HK-2 (cell line): ENCODE measurements at regions not wholly inside any gene's neighbourhood (a gene's known extent, or its start where the extent isn't known, plus 50 kb on each side); places are given as distances from the start of the nearest gene placed in this dataset.

Experiments
- DNase-seq: peaks from one replicate; pipeline ENCODE4 v3.0.0-alpha.2; 2018; ENCODE audit not compliant: unreplicated experiment

GRCh38 chr5:5798041-5798440 lies 375.6 kb downstream of the ICE1 start:
- DNase-seq, result no peak

DNA sequence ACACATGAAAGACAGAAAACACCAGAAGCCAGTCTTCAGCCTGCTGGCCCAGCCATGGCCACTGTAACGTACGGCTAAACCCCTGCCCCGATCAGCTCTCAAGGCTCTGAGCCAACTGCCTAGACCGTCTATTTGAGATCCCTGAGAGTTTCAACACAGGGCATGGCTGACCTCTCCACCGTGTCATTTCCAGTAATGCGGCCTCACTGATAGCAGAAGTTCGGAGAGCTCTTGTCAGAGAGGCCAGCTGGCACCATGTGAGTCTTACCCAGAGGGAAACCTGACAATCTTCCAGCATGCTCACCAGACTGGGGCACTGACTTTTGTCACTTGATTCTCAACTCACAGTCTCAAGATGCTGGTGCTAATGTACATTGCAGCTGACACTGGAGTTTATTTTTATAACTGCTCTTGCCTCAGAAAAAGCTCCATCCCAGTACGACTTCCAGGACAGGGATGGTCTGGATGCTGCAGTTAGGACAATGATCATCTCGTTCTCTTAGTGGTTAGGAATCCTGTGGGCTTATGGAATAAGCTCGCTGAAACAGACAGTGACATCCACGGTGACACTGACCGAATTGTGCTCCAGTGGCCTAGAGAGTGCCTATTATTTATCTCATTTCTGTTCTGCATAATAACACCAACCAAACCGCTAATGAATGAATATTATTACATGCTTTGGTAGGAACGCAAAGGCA lies 372.7 kb downstream of the ICE1 start:
- DNase-seq, result no peak

DNA sequence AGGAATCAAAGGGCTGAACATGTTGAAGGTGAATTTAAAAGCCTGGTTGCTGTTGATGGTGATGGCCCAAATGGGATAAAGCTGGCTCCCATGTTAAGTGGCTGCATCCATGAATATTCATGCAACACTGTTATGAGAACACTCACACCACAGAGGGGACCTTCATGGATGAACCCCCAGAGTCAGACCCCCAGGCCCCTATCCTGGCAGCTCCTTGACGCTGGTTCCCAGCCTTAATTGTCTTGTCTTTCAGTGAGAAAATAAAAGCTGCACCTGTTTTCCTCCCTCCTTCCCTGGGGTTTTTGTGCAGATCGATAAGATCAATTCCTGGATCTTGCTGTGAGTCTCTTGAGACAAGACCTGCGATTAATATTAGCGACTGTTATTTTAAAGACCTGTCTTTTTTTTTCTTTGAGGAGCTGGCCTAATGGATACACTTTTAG lies 371.7 kb downstream of the ICE1 start:
- DNase-seq, result no peak

DNA sequence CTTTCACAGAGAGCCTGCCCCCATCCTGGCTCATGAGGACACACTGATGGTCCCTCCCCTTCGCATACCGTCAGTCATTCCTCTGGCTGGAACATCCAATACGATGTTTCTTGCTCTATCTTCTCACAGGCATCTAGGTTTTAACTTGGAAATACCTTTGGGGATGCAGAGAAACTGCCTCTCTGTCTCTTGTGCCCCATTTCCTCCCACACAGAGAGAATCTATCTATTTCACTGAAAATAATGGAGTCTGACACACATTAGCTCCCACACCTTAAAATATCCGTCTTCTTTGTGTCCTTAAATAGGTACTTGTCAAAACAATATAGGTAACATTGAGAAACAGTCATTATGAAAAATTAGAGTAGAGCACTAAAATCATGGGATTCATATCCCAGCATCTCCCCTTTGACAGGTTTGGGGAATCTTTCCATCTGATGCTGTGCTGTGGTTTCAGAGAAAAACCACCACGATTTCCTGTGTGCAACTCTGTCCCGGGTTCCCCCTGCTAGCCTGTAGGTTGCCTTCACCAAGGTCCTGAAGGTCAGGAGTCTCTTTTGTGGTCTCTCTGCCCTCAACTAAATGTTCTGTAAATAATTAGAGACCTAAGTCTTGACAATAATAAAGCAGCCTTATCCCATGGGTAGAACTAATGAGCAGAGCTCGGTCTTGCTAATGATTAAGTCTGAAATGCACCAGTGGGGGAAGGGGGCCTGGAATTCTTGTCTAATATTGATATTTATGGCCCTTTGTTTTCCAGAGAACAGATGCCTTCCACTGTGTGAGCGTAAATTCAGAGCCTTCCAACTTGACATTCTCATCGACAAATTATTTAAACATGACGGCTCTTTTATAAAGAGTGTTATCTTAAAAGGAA lies 371.0 kb downstream of the ICE1 start:
- DNase-seq, result no peak

- no peak for DNase-seq
Measured at GRCh38 chr5:5792106-5792505, 369.6 kb downstream of the ICE1 start.

GRCh38 chr5:5788793-5789192 lies 366.3 kb downstream of the ICE1 start:
- no peak for DNase-seq

GRCh38 chr5:5787373-5787772 lies 364.9 kb downstream of the ICE1 start:
- no peak for DNase-seq

- DNase-seq, result no peak
Measured at GRCh38 chr5:5784101-5784500, 361.6 kb downstream of the ICE1 start.

GRCh38 chr5:5783021-5783420 lies 360.5 kb downstream of the ICE1 start:
- DNase-seq, result no peak

GRCh38 chr5:5782402-5782801 lies 359.9 kb downstream of the ICE1 start:
- DNase-seq, result no peak

GRCh38 chr5:5781335-5781734 lies 358.9 kb downstream of the ICE1 start:
- DNase-seq, result no peak

- no peak for DNase-seq
Measured at GRCh38 chr5:5780253-5780652, 357.8 kb downstream of the ICE1 start.

- no peak for DNase-seq
Measured at GRCh38 chr5:5777013-5777412, 354.5 kb downstream of the ICE1 start.

- DNase-seq, result no peak
Measured at GRCh38 chr5:5772202-5772601, 349.7 kb downstream of the ICE1 start.

DNA sequence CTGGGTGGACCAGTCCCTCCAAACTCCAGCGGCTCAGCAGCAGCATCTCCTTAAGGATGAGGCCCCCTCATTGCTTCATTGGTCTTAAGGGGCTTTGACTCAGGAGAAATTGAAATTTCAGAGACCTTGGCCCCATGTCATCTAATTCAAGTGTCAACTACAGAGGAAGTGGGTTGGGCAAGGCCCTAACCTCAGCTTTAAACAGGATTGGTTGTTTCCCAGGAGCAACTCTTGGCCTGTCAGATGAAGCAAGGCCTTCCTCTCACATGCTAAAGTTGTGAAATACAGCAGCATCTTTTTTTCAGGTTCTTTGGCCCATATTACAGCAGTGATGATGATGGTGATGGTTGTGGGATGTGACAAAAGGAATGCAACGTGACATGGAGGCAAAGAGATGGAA lies 348.3 kb downstream of the ICE1 start:
- DNase-seq, result no peak

DNA sequence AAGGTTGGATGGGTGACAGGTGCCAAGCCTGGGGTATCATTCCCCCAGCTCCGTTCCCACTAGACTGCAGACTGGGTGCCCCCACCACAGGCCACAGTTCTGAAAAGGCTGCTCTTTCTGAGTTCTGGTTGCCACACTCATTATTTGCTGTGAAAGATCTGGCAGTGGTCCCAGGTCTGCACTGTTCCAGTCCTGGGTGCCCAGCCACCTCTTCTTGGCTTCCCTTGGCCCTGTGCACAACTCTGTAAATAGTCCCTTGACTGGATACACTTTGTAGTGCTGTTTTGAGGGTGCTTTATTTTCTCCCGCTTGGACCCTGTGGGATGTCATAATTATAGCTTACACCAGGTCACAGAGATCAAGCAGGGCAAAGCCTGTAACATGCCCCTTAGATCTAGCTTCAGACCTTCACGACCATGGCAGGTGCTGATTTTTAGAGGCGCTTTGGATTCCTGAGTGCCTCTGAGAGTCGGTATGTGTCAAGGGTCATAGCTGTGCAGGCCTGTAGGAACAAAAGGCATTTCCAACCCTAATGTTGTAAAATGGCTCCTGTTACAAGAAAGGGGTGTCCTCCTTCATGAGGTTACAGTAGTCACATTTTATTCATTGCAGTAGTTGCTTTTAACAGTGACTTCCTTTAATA lies 344.9 kb downstream of the ICE1 start:
- no peak for DNase-seq

DNA sequence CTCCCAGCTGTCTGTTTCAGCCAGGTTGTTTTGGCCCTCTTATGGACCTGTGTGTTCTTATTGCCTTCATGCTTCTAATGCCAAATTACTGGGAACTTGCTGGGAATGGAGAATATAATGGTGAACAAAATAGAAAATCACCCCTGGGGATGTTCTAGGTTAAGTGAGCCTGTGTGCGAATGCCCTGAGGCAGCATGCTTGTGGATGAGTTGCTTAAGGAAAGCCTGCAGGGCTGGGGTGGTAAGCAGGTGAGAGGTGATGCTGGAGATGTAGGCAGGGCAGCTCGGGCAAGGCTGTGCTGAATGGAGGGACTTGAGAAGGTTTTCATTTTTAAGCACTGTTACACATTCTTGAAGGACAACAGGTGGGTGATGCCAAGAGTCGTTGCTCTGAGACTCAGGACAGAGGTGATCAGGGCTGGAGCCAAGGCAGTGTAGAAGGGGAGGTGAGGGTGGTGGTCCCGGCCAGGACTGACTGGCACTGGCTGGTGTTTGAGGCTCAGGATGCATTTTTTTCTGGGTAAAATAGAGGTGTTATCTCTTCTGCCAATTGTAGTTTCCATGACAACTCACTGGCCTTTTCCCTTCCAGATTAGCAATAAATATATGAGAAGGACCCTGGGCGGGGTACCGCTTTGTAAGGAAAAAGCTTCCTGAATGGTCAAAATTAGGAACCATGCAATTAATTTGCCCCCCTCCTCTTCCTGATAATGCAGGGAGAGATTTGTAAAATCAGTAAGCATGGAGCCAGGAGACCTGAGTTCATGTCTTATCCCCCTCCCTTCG lies 342.8 kb downstream of the ICE1 start:
- DNase-seq, result no peak

DNA sequence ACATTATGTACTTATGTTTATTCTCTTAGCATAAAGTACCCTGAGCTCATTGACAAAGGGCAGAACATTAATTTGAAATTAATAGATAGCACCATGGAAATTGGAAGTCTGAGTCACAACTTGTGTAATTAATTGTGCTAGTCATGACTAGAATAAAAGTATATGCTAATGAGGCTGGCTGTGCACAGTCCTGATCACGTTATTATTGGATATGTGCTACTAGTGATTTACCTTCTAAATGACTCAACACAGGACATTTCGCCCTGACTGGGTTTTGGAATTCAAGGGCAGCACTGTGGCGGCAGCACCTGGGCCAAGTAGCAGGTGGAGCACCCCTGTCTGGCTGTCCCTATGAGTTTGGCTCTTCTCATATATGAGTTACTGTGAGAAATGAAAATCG lies 341.8 kb downstream of the ICE1 start:
- no peak for DNase-seq

DNA sequence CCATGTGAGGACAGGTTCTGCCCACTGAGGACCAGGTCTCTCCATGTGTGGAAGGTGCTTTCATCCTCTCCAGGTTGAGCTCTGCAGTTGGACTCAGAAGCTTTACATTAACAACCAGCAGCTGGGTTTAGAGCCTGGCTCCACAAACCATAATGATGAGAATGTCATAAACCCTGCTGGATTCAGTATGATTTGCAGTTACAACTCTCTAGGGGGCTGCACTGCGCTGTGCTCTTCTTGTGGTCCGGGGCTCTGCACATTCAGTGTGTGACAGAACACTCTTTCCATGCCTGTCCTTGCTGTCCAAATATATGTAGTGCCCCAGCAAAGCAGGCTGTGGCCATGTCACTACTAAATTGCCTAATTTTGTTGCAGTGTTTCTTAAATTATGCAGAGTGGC lies 334.3 kb downstream of the ICE1 start:
- DNase-seq, result no peak

- no peak for DNase-seq
Measured at GRCh38 chr5:5755888-5756287, 333.4 kb downstream of the ICE1 start.

DNA sequence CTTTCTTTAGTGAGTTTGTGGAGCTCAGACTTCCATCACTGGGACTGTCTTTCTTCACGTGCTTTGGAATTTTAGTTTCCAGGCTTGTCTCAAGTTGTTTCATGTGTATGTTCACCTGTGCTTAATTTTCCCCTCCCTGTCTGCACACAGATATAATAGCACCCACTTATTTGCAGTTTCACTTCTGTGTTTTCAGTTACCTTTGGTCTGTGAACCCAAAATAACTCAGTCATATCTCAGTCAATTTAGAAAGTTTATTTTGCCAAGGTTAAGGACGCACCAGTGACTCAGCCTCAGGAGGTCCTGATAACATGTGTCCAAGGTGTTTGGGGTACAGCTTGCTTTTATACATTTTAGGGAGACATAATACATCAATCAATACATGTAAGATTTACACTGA lies 330.4 kb downstream of the ICE1 start:
- DNase-seq, result no peak

- no peak for DNase-seq
Measured at GRCh38 chr5:5751987-5752386, 329.5 kb downstream of the ICE1 start.
